HG02623 (cell line): ENCODE measurements at regions not wholly inside any gene's neighbourhood (a gene's known extent, or its start where the extent isn't known, plus 50 kb on each side); places are given as distances from the start of the nearest gene placed in this dataset.
"Not testable (repeated sequence)": the region's sequence is repeated elsewhere in the genome, so short reads cannot be mapped to it uniquely, and the experiment has no call there.

Experiments used
- ATAC-seq: cut with Tn5 transposase; IDR thresholded peaks from one replicate; pipeline ENCODE4 v1.9.1; 2021; ENCODE audit warnings: moderate library complexity; ENCODE audit not compliant: unreplicated experiment

GRCh38 chr6:159642995-159643394 is 50.0 kb downstream of the SOD2 start:
- ATAC-seq = no peak

- no peak for ATAC-seq
These were observed 50.6 kb downstream of the SOD2 start for GRCh38 chr6:159642481-159642880.

- no peak for ATAC-seq
These were observed 52.1 kb downstream of the SOD2 start for GRCh38 chr6:159640722-159641482.

- no peak for ATAC-seq
These were observed 52.7 kb downstream of the SOD2 start for GRCh38 chr6:159640322-159640721.

- ATAC-seq = no peak
These were observed 53.3 kb downstream of the SOD2 start for GRCh38 chr6:159639721-159640120.

- no peak for ATAC-seq
These were observed 59.8 kb downstream of the SOD2 start for GRCh38 chr6:159633196-159633595.

GRCh38 chr6:159631886-159632285 is 61.2 kb downstream of the SOD2 start:
- ATAC-seq = no peak

GRCh38 chr6:159627939-159628338 is 65.1 kb downstream of the SOD2 start:
- no peak for ATAC-seq

GRCh38 chr6:159626506-159626905 is 66.5 kb downstream of the SOD2 start:
- ATAC-seq = not testable (repeated sequence)

- no peak for ATAC-seq
These were observed 69.9 kb downstream of the SOD2 start for GRCh38 chr6:159623156-159623555.

- ATAC-seq = no peak
These were observed 72.1 kb downstream of the SOD2 start for GRCh38 chr6:159620947-159621346.

GRCh38 chr6:159617444-159617843 is 75.6 kb downstream of the SOD2 start:
- ATAC-seq = no peak

- no peak for ATAC-seq
These were observed 76.6 kb downstream of the SOD2 start for GRCh38 chr6:159616456-159616855.

GRCh38 chr6:159615918-159616317 is 77.1 kb downstream of the SOD2 start:
- ATAC-seq = no peak

GRCh38 chr6:159610881-159611280 is 82.2 kb downstream of the SOD2 start:
- ATAC-seq = no peak

- no peak for ATAC-seq
These were observed 83.3 kb downstream of the SOD2 start for GRCh38 chr6:159609652-159610178.

GRCh38 chr6:159608961-159609651 is 83.9 kb downstream of the SOD2 start:
- ATAC-seq = no peak

- ATAC-seq = no peak
These were observed 86.3 kb downstream of the SOD2 start for GRCh38 chr6:159606786-159607185.

GRCh38 chr6:159604443-159604956 is 88.5 kb downstream of the SOD2 start:
- no peak for ATAC-seq

GRCh38 chr6:159602431-159603041 is 90.5 kb downstream of the SOD2 start:
- no peak for ATAC-seq

- ATAC-seq = no peak
These were observed 91.8 kb downstream of the SOD2 start for GRCh38 chr6:159601211-159601610.

- no peak for ATAC-seq
These were observed 97.9 kb downstream of the SOD2 start for GRCh38 chr6:159595173-159595572.
